Fibroblast of lung (primary cell): ENCODE measurements at regions not wholly inside any gene's neighbourhood (a gene's known extent, or its start where the extent isn't known, plus 50 kb on each side); places are given as distances from the start of the nearest gene placed in this dataset.
A peak's percentile ranks its signal among the peaks of the same experiment; 100 is the strongest.

ENCODE experiments used
- DNase-seq, 2 donors: peaks; one replicate each; pipeline versions ENCODE4 v3.0.0 to v3.0.0-alpha.2; 2010; ENCODE audit warnings: low read depth in 2 of 2
- H2AFZ ChIP-seq: 2 replicates; pipeline ENCODE4 v1.5.1; 2012; ENCODE audit warnings: low read length, control low read depth, inconsistent platforms
- H3K27ac ChIP-seq: 2 replicates; pipeline ENCODE4 v1.5.1; 2011; ENCODE audit warnings: low read length, control low read depth; ENCODE audit not compliant: insufficient read depth
- H3K27me3 ChIP-seq: 2 replicates; pipeline ENCODE4 v1.5.1; 2011; ENCODE audit warnings: mild to moderate bottlenecking, low read length; ENCODE audit not compliant: control insufficient read depth, insufficient read depth
- H3K36me3 ChIP-seq: 2 replicates; pipeline ENCODE4 v1.5.1; 2011; ENCODE audit warnings: low read length; ENCODE audit not compliant: control insufficient read depth, insufficient read depth
- H3K4me1 ChIP-seq: 2 replicates; pipeline ENCODE4 v1.5.1; 2011; ENCODE audit warnings: low read length; ENCODE audit not compliant: control insufficient read depth, insufficient read depth; ENCODE audit errors: extremely low read depth
- H3K4me2 ChIP-seq: 2 replicates; pipeline ENCODE4 v1.5.1; 2011; ENCODE audit warnings: low read length, control low read depth; ENCODE audit not compliant: insufficient read depth; ENCODE audit errors: extremely low read depth
- H3K4me3 ChIP-seq, 4 experiments: fragments of 200-600 bp in 1 of 4; sonication (generic) in 1 of 4; replicated peaks in 1 of 4; 2 replicates each; pipeline ENCODE4 v1.5.1; 2011 to 2016; ENCODE audit warnings: low read length in 4 of 4, low read depth in 3 of 4, mild to moderate bottlenecking in 3 of 4, control low read depth in 2 of 4, inconsistent platforms in 1 of 4, mixed read lengths in 1 of 4; ENCODE audit not compliant: insufficient read depth in 1 of 4; ENCODE audit errors: control extremely low read depth in 1 of 4
- H3K79me2 ChIP-seq: 2 replicates; pipeline ENCODE4 v1.5.1; 2012; ENCODE audit warnings: mild to moderate bottlenecking, low read length, inconsistent platforms; ENCODE audit not compliant: control insufficient read depth, insufficient read depth
- H3K9ac ChIP-seq: 2 replicates; pipeline ENCODE4 v1.5.1; 2011; ENCODE audit warnings: mild to moderate bottlenecking, low read length, control low read depth; ENCODE audit not compliant: insufficient read depth
- H3K9me3 ChIP-seq: 2 replicates; pipeline ENCODE4 v1.5.1; 2012; ENCODE audit warnings: low read depth, low read length; ENCODE audit not compliant: control insufficient read depth, insufficient read depth
- H4K20me1 ChIP-seq: 2 replicates; pipeline ENCODE4 v1.5.1; 2011; ENCODE audit warnings: low read length; ENCODE audit not compliant: control insufficient read depth, insufficient read depth; ENCODE audit errors: extremely low read depth
- CTCF ChIP-seq, 2 donors: IDR thresholded peaks in 1 of 2; conservative IDR thresholded peaks in 1 of 2; 1 replicate in 1 of 2; 2 replicates in 1 of 2; pipeline ENCODE4 v1.5.1; 2011 to 2012; ENCODE audit warnings: low read length in 2 of 2, control low read depth in 1 of 2, inconsistent platforms in 1 of 2, low read depth in 1 of 2, mild to moderate bottlenecking in 1 of 2
- EZH2 ChIP-seq: IDR thresholded peaks from 2 replicates; pipeline ENCODE4 v1.5.1; 2012; ENCODE audit warnings: low read length, control low read depth, mild to moderate bottlenecking; ENCODE audit errors: missing control alignments

GRCh38 chr6:22083119-22083518 is 213.7 kb downstream of the PRL start:
- Histone ChIP-seq H3K27ac (no peak overlapping the region), H3K4me2 (no peak overlapping the region)
- TF ChIP-seq CTCF (conservative IDR thresholded peaks at IDR 0.05 in 1 of 2, IDR thresholded peaks at IDR 0.05 in 1 of 2; ENCODE audit: low read depth in 1 of 2, low read length in 2 of 2) (no peak), EZH2 (no peak)

GRCh38 chr6:22087960-22088706 is 208.7 kb downstream of the PRL start:
- H4K20me1 ChIP-seq, result no peaks in the 10 kb centered on the region
- no peaks in the 10 kb centered on the region for H3K79me2 ChIP-seq
- no peaks in the 10 kb centered on the region for H3K27me3 ChIP-seq
- H2AFZ ChIP-seq, result peak overlapping the region; percentile 4
- no peak overlapping the region for H3K4me2 ChIP-seq
- no peak overlapping the region for H3K4me3 ChIP-seq
- H3K9ac ChIP-seq, result no peak overlapping the region
- DNase-seq, result no peak
- H3K27ac ChIP-seq, result no peak overlapping the region
- no peaks in the 10 kb centered on the region for H3K36me3 ChIP-seq
- TF ChIP-seq EZH2, result no peak
- no peak for TF ChIP-seq CTCF (conservative IDR thresholded peaks at IDR 0.05 in 1 of 2, IDR thresholded peaks at IDR 0.05 in 1 of 2; ENCODE audit: low read depth in 1 of 2, low read length in 2 of 2)
- H3K9me3 ChIP-seq, result no peaks in the 10 kb centered on the region
- H3K4me1 ChIP-seq, result peaks cover 2% of the 10 kb centered on the region

More at GRCh38 chr6:22083119-22083518, 213.7 kb downstream of the PRL start:
- H3K4me3 ChIP-seq, result no peak overlapping the region
- peak in 1 of 2 donors; percentile 47 for DNase-seq
- H3K9ac ChIP-seq, result no peak overlapping the region
- no peaks in the 10 kb centered on the region for H3K27me3 ChIP-seq
- no peaks in the 10 kb centered on the region for H3K36me3 ChIP-seq
- no peaks in the 10 kb centered on the region for H4K20me1 ChIP-seq
- H3K4me1 ChIP-seq, result peaks cover 2% of the 10 kb centered on the region
- H3K9me3 ChIP-seq, result no peaks in the 10 kb centered on the region
- no peak overlapping the region for H2AFZ ChIP-seq
- H3K79me2 ChIP-seq, result no peaks in the 10 kb centered on the region

- H3K4me2 ChIP-seq, result no peak overlapping the region
- H2AFZ ChIP-seq, result no peak overlapping the region
- H3K27me3 ChIP-seq, result no peaks in the 10 kb centered on the region
- no peak for TF ChIP-seq EZH2
- TF ChIP-seq CTCF (conservative IDR thresholded peaks at IDR 0.05 in 1 of 2, IDR thresholded peaks at IDR 0.05 in 1 of 2; ENCODE audit: low read depth in 1 of 2, low read length in 2 of 2), result no peak
- H3K9ac ChIP-seq, result no peak overlapping the region
- H3K79me2 ChIP-seq, result no peaks in the 10 kb centered on the region
- H3K27ac ChIP-seq, result no peak overlapping the region
- H3K36me3 ChIP-seq, result no peaks in the 10 kb centered on the region
- no peaks in the 10 kb centered on the region for H4K20me1 ChIP-seq
- H3K4me1 ChIP-seq, result no peaks in the 10 kb centered on the region
- H3K9me3 ChIP-seq, result no peaks in the 10 kb centered on the region
- H3K4me3 ChIP-seq, result no peak overlapping the region
- no peak for DNase-seq
Observed at GRCh38 chr6:22091424-22091948, 205.3 kb downstream of the PRL start.
